MM.1S (cell line): ENCODE measurements at regions not wholly inside any gene's neighbourhood (a gene's known extent, or its start where the extent isn't known, plus 50 kb on each side); places are given as distances from the start of the nearest gene placed in this dataset.

ENCODE experiments used
- DNase-seq: peaks from one replicate; pipeline ENCODE4 v3.0.0-alpha.2; 2015
- H2AFZ ChIP-seq: fragments of 300-600 bp; sonication (generic); 2 replicates; pipeline ENCODE4 v1.6.0; 2016; ENCODE audit warnings: antibody characterized with exemption, low read length
- H3F3A ChIP-seq: fragments of 300-600 bp; sonication (generic); 2 replicates; pipeline ENCODE4 v1.6.1; 2016; ENCODE audit warnings: mild to moderate bottlenecking, antibody characterized with exemption, low read length, moderate library complexity, mixed read lengths; ENCODE audit not compliant: insufficient read depth
- H3K27ac ChIP-seq: fragments of 300-600 bp; sonication (generic); 2 replicates; pipeline ENCODE4 v1.5.1; 2016; ENCODE audit warnings: mild to moderate bottlenecking, low read length
- H3K27me3 ChIP-seq: fragments of 300-600 bp; sonication (generic); replicated peaks from 2 replicates; pipeline ENCODE4 v1.6.0; 2016; ENCODE audit warnings: low read length; ENCODE audit not compliant: insufficient read depth
- H3K36me3 ChIP-seq: fragments of 300-600 bp; sonication (generic); replicated peaks from 2 replicates; pipeline ENCODE4 v1.6.1; 2016; ENCODE audit warnings: mild to moderate bottlenecking, low read length, mixed read lengths; ENCODE audit not compliant: insufficient read depth
- H3K4me1 ChIP-seq: fragments of 300-600 bp; sonication (generic); 2 replicates; pipeline ENCODE4 v1.6.1; 2016; ENCODE audit warnings: low read length, mixed read lengths
- H3K4me2 ChIP-seq: fragments of 300-600 bp; sonication (generic); 2 replicates; pipeline ENCODE4 v1.6.0; 2016; ENCODE audit warnings: low read depth, low read length
- H3K4me3 ChIP-seq: fragments of 300-600 bp; sonication (generic); 2 replicates; pipeline ENCODE4 v1.5.1; 2016; ENCODE audit warnings: low read length, mixed read lengths
- H3K79me2 ChIP-seq: fragments of 300-600 bp; sonication (generic); 2 replicates; pipeline ENCODE4 v1.6.1; 2016; ENCODE audit warnings: mixed run types, low read length, mixed read lengths
- H3K9ac ChIP-seq: fragments of 300-600 bp; sonication (generic); 2 replicates; pipeline ENCODE4 v1.6.1; 2016; ENCODE audit warnings: low read length, mixed read lengths
- H3K9me2 ChIP-seq: fragments of 300-600 bp; sonication (generic); replicated peaks from 2 replicates; pipeline ENCODE4 v1.6.1; 2016; ENCODE audit warnings: mild to moderate bottlenecking, low read length, mixed read lengths; ENCODE audit not compliant: insufficient read depth
- H3K9me3 ChIP-seq: fragments of 300-600 bp; sonication (generic); replicated peaks from 2 replicates; pipeline ENCODE4 v1.6.1; 2016; ENCODE audit warnings: mild to moderate bottlenecking, low read length, mixed read lengths; ENCODE audit not compliant: insufficient read depth
- H4K20me1 ChIP-seq: fragments of 300-600 bp; sonication (generic); 2 replicates; pipeline ENCODE4 v1.6.1; 2016; ENCODE audit warnings: mild to moderate bottlenecking, low read length, moderate library complexity, mixed read lengths; ENCODE audit not compliant: insufficient read depth
- CTCF ChIP-seq: fragments of 300-600 bp; sonication (generic); IDR thresholded peaks from 2 replicates; pipeline ENCODE4 v1.5.1; 2016; ENCODE audit warnings: antibody characterized with exemption, low read length, mixed read lengths
- EZH2 ChIP-seq: fragments of 300-600 bp; sonication (generic); optimal IDR thresholded peaks from 2 replicates; pipeline ENCODE3; 2017; ENCODE audit warnings: low read depth, mild to moderate bottlenecking, antibody characterized with exemption, low read length, mixed read lengths
- EZH2phosphoT487 ChIP-seq: fragments of 300-600 bp; sonication (generic); IDR thresholded peaks from 2 replicates; pipeline ENCODE4 v1.6.1; 2018; ENCODE audit warnings: antibody characterized with exemption, low read length

- H3K79me2 ChIP-seq, result no peaks in the 10 kb centered on the region
- H3K27me3 ChIP-seq, result no peaks in the 10 kb centered on the region
- no peaks in the 10 kb centered on the region for H3K4me1 ChIP-seq
Measured at GRCh38 chr4:36471903-36472302, 190.5 kb downstream of the DTHD1 start.

GRCh38 chr4:36476135-36476534 lies 194.7 kb downstream of the DTHD1 start:
- Histone ChIP-seq H3K27me3 (no peaks in the 10 kb centered on the region), H3K27ac (no peak overlapping the region), H3K9me2 (no peaks in the 10 kb centered on the region), H3K9ac (no peak overlapping the region), H3K79me2 (no peaks in the 10 kb centered on the region), H3K36me3 (no peaks in the 10 kb centered on the region), H3K4me3 (no peak overlapping the region), H3K4me1 (no peaks in the 10 kb centered on the region), H4K20me1 (no peaks in the 10 kb centered on the region), H2AFZ (no peak overlapping the region), H3K4me2 (no peak overlapping the region), H3K9me3 (no peaks in the 10 kb centered on the region), H3F3A (no peaks in the 10 kb centered on the region)
- no peak for DNase-seq
- TF ChIP-seq CTCF (no peak), EZH2phosphoT487 (no peak), EZH2 (no peak)

More at GRCh38 chr4:36471903-36472302, 190.5 kb downstream of the DTHD1 start:
- Histone ChIP-seq H3K9me3 (no peaks in the 10 kb centered on the region), H2AFZ (no peak overlapping the region), H3K36me3 (no peaks in the 10 kb centered on the region), H3K4me2 (no peak overlapping the region), H3K9me2 (no peaks in the 10 kb centered on the region), H3F3A (no peaks in the 10 kb centered on the region), H3K4me3 (no peak overlapping the region), H4K20me1 (no peaks in the 10 kb centered on the region), H3K27ac (no peak overlapping the region), H3K9ac (no peak overlapping the region)
- TF ChIP-seq CTCF (no peak), EZH2phosphoT487 (no peak), EZH2 (no peak)
- DNase-seq, result no peak

DNA sequence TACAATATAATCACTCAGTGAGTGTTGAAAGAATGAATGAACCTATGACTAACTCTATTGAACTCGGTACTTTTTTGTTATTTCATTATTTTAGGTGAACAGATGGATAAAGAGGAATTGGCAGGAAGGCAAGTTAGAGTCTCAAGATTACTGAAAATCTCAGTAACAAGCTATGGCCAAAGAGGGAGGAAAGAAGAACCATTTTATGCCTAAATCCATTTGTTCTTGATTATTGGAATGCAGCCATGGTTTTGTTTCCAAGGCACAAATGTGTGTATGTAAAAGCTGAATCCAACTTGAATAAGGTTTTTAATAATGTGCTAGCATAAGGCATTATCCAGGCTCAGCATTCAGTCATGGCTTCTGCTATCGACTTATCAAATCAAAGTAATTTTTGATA lies 196.4 kb downstream of the DTHD1 start:
- H2AFZ ChIP-seq, result no peak overlapping the region
- H3K9ac ChIP-seq, result no peak overlapping the region
- no peaks in the 10 kb centered on the region for H3K79me2 ChIP-seq
- no peaks in the 10 kb centered on the region for H3K4me1 ChIP-seq
- H3K27ac ChIP-seq, result no peak overlapping the region
- no peak for DNase-seq
- H3K36me3 ChIP-seq, result no peaks in the 10 kb centered on the region
- no peaks in the 10 kb centered on the region for H3K9me3 ChIP-seq
- H3F3A ChIP-seq, result no peaks in the 10 kb centered on the region
- TF ChIP-seq CTCF, result no peak
- TF ChIP-seq EZH2, result no peak
- TF ChIP-seq EZH2phosphoT487, result no peak
- no peak overlapping the region for H3K4me3 ChIP-seq
- H3K9me2 ChIP-seq, result no peaks in the 10 kb centered on the region
- no peaks in the 10 kb centered on the region for H4K20me1 ChIP-seq
- no peak overlapping the region for H3K4me2 ChIP-seq
- H3K27me3 ChIP-seq, result no peaks in the 10 kb centered on the region

DNA sequence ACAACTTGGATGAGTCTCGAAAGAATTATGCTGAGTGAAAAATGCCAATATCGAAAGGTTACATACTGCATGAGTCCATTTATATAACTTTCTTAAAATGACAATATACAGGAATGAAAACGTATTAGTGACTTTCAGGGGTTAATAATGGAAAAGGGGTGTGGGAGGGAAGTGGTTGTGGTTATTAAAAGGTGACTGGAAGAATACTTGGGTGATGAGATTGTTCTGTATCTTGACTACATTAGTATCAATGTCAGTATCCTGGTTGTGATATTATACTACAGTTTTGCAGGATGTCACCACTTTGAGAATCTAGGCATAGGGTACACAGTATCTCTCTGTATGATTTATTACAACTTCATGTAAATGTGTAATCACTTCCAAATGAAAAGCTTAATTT lies 204.5 kb downstream of the DTHD1 start:
- no peaks in the 10 kb centered on the region for H3F3A ChIP-seq
- no peaks in the 10 kb centered on the region for H3K9me3 ChIP-seq
- H3K36me3 ChIP-seq, result no peaks in the 10 kb centered on the region
- no peak overlapping the region for H3K4me2 ChIP-seq
- H3K9me2 ChIP-seq, result no peaks in the 10 kb centered on the region
- no peaks in the 10 kb centered on the region for H3K79me2 ChIP-seq
- no peaks in the 10 kb centered on the region for H4K20me1 ChIP-seq
- H3K27ac ChIP-seq, result no peak overlapping the region
- no peak for DNase-seq
- H3K4me3 ChIP-seq, result no peak overlapping the region
- H2AFZ ChIP-seq, result no peak overlapping the region
- TF ChIP-seq CTCF (no peak), EZH2 (no peak), EZH2phosphoT487 (no peak)
- no peaks in the 10 kb centered on the region for H3K4me1 ChIP-seq
- H3K9ac ChIP-seq, result no peak overlapping the region
- H3K27me3 ChIP-seq, result no peaks in the 10 kb centered on the region
